GM12878 (cell line): ENCODE measurements at regions not wholly inside any gene's neighbourhood (a gene's known extent, or its start where the extent isn't known, plus 50 kb on each side); places are given as distances from the start of the nearest gene placed in this dataset.

ENCODE experiments used
- ATF2 ChIP-seq: IDR thresholded peaks from 2 replicates; pipeline ENCODE4 v1.6.1; 2012; ENCODE audit warnings: low read length, inconsistent platforms
- BCL3 ChIP-seq: IDR thresholded peaks from 2 replicates; pipeline ENCODE4 v1.6.1; 2011; ENCODE audit warnings: borderline replicate concordance, low read depth, mild to moderate bottlenecking, moderate library complexity, low read length; ENCODE audit not compliant: insufficient read depth, poor library complexity, severe bottlenecking
- BMI1 ChIP-seq: fragments of 450-650 bp; IDR thresholded peaks from 2 replicates; pipeline ENCODE4 v1.6.1; 2016; ENCODE audit warnings: mild to moderate bottlenecking, moderate library complexity, borderline replicate concordance
- CUX1 ChIP-seq: IDR thresholded peaks from 2 replicates; pipeline ENCODE4 v1.6.1; 2012; ENCODE audit warnings: improper control_type of control experiment, low read depth, low read length; ENCODE audit not compliant: insufficient replicate concordance
- NFIC ChIP-seq: IDR thresholded peaks from 2 replicates; pipeline ENCODE4 v1.6.1; 2012; ENCODE audit warnings: low read depth, mild to moderate bottlenecking, inconsistent platforms, low read length, moderate library complexity
- POU2F2 ChIP-seq: IDR thresholded peaks from 3 replicates; pipeline ENCODE4 v1.6.1; 2011; ENCODE audit warnings: low read depth, mild to moderate bottlenecking, low read length, borderline replicate concordance
- REST ChIP-seq: IDR thresholded peaks from 2 replicates; pipeline ENCODE4 v1.6.1; 2012; ENCODE audit warnings: mild to moderate bottlenecking, low read depth, low read length
- SMAD1 ChIP-seq: fragments of 450-650 bp; IDR thresholded peaks from 2 replicates; pipeline ENCODE4 v1.6.1; 2018; ENCODE audit warnings: mild to moderate bottlenecking, low read depth; ENCODE audit not compliant: partially characterized antibody
- TCF3 ChIP-seq: IDR thresholded peaks from 2 replicates; pipeline ENCODE4 v1.6.1; 2012; ENCODE audit warnings: low read depth, mild to moderate bottlenecking, low read length, borderline replicate concordance; ENCODE audit not compliant: insufficient read depth
- ZBTB4 ChIP-seq: fragments of 450-650 bp; formaldehyde crosslinking; IDR thresholded peaks from 2 replicates; pipeline ENCODE4 v1.4.0; 2022; ENCODE audit warnings: mild to moderate bottlenecking, moderate library complexity

- TF ChIP-seq CUX1 (peak; percentile 45), REST (no peak), NFIC (peak; percentile 62; the same call in 1 of the 2 replicates), BMI1 (0 out of 2 replicates have a peak, but pooled peaks have one; percentile 18), ATF2 (peak; percentile 57), POU2F2 (no peak), ZBTB4 (CRISPR knock-in tag) (no peak), BCL3 (no peak), SMAD1 (no peak), TCF3 (no peak)
These were observed 451.5 kb downstream of the EPHA4 start (continued) for GRCh38 chr2:221120643-221121042.
